A549 (cell line): ENCODE measurements at regions not wholly inside any gene's neighbourhood (a gene's known extent, or its start where the extent isn't known, plus 50 kb on each side); places are given as distances from the start of the nearest gene placed in this dataset.

Experiments
- CBX2 ChIP-seq: fragments of 200-600 bp; sonication (generic); IDR thresholded peaks from 2 replicates; pipeline ENCODE4 v1.6.1; 2016; ENCODE audit warnings: low read depth, mild to moderate bottlenecking, borderline replicate concordance
- CEBPB ChIP-seq, 2 experiments: fragments of >200 bp in 1 of 2; sonication (Bioruptor Twin) in 1 of 2; formaldehyde crosslinking in 1 of 2; IDR thresholded peaks; 2 replicates each; pipeline ENCODE4 v1.6.1; 2012 to 2016
- TF ChIP-seq, protein P1 (sequence below): fragments of >200 bp; sonication (Bioruptor Twin); formaldehyde crosslinking; IDR thresholded peaks from 3 replicates; pipeline ENCODE4 v1.5.1; 2016

DNA sequence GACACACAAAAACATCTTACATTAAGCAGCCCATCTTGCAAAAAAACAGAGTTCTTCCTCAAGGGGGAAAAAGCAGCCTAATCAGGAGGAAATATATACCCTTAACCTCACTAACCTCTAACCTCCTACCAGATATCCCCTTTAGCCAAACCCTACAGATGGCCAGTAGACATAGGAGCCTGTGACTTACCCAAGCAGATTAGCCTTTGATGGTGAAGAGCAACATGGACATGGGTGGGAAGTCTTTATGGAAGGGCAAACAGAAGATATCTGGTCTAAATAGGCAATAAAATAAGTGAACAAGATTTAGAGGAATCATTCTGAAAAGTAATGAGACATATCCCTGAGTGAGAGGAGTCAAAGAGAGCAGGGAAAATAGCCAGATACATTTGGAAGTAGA, 119.4 kb upstream of the ARPP21 start:
- TF ChIP-seq CEBPB (IDR thresholded peaks at IDR 0.05) (no peak), CBX2 (no peak)
- TF ChIP-seq, protein P1, sequence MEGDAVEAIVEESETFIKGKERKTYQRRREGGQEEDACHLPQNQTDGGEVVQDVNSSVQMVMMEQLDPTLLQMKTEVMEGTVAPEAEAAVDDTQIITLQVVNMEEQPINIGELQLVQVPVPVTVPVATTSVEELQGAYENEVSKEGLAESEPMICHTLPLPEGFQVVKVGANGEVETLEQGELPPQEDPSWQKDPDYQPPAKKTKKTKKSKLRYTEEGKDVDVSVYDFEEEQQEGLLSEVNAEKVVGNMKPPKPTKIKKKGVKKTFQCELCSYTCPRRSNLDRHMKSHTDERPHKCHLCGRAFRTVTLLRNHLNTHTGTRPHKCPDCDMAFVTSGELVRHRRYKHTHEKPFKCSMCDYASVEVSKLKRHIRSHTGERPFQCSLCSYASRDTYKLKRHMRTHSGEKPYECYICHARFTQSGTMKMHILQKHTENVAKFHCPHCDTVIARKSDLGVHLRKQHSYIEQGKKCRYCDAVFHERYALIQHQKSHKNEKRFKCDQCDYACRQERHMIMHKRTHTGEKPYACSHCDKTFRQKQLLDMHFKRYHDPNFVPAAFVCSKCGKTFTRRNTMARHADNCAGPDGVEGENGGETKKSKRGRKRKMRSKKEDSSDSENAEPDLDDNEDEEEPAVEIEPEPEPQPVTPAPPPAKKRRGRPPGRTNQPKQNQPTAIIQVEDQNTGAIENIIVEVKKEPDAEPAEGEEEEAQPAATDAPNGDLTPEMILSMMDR, result no peak
